ENCODE measurements at regions not wholly inside any gene's neighbourhood (a gene's known extent, or its start where the extent isn't known, plus 50 kb on each side); places are given as distances from the start of the nearest gene placed in this dataset.

GRCh38 chr7:118845791-118846190 is 621.3 kb downstream of the ANKRD7 start:
- Histone ChIP-seq H3K27ac (no peak overlapping the region), H3K4me1 (no peaks in the 10 kb centered on the region), H3K27me3 (no peaks in the 10 kb centered on the region), H3K36me3 (no peaks in the 10 kb centered on the region), H3K4me3 (no peak overlapping the region), H3K9me3 (no peaks in the 10 kb centered on the region)
- intact Hi-C loops (cut with DNase I; ENCODE audit: low total_unique reads), result no loop called here
- no peak for DNase-seq
- TF ChIP-seq POLR2A (IDR thresholded peaks at IDR 0.05), result no peak
- TF ChIP-seq CTCF (IDR thresholded peaks at IDR 0.05), result no peak

DNA sequence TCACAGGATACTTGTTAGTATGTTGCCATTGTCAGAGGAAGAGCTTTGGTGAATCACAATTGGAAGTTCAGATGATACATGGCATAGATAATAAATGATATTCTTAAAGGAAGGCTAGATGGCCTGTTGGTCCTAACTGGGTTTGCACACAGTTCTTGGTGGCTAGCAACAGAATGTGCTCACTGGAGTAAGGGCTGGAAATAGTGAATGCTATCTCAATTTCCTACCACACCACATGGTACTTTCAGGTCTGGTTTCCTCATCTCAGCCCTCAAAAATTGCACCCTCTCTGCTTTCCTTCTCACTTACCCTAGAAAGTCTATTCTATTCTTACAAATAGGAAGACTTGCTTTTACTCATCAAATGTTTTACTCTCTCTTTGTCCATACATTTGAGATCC is 622.5 kb downstream of the ANKRD7 start:
- Histone ChIP-seq H3K4me3 (no peak overlapping the region), H3K4me1 (no peaks in the 10 kb centered on the region), H3K36me3 (no peaks in the 10 kb centered on the region), H3K27ac (no peak overlapping the region), H3K9me3 (no peaks in the 10 kb centered on the region), H3K27me3 (no peaks in the 10 kb centered on the region)
- TF ChIP-seq POLR2A (IDR thresholded peaks at IDR 0.05), result no peak
- TF ChIP-seq CTCF (IDR thresholded peaks at IDR 0.05), result no peak
- intact Hi-C loops (cut with DNase I; ENCODE audit: low total_unique reads), result no loop called here
- DNase-seq, result no peak

- H3K4me1 ChIP-seq, result no peaks in the 10 kb centered on the region
- H3K27me3 ChIP-seq, result no peaks in the 10 kb centered on the region
- intact Hi-C loops (cut with DNase I; ENCODE audit: low total_unique reads), result no loop called here
- H3K36me3 ChIP-seq, result no peaks in the 10 kb centered on the region
- DNase-seq, result no peak
- no peaks in the 10 kb centered on the region for H3K9me3 ChIP-seq
- TF ChIP-seq POLR2A (IDR thresholded peaks at IDR 0.05), result no peak
- no peak for TF ChIP-seq CTCF (IDR thresholded peaks at IDR 0.05)
- no peak overlapping the region for H3K4me3 ChIP-seq
- H3K27ac ChIP-seq, result no peak overlapping the region
These were observed 630.8 kb downstream of the ANKRD7 start for GRCh38 chr7:118855290-118855689.

GRCh38 chr7:118858651-118859149 is 634.2 kb downstream of the ANKRD7 start:
- Histone ChIP-seq H3K36me3 (no peaks in the 10 kb centered on the region), H3K27ac (no peak overlapping the region), H3K4me3 (no peak overlapping the region), H3K4me1 (no peaks in the 10 kb centered on the region), H3K27me3 (no peaks in the 10 kb centered on the region), H3K9me3 (no peaks in the 10 kb centered on the region)
- intact Hi-C loops (cut with DNase I; ENCODE audit: low total_unique reads), result no loop called here
- no peak for TF ChIP-seq CTCF (IDR thresholded peaks at IDR 0.05)
- TF ChIP-seq POLR2A (IDR thresholded peaks at IDR 0.05), result no peak
- no peak for DNase-seq

DNA sequence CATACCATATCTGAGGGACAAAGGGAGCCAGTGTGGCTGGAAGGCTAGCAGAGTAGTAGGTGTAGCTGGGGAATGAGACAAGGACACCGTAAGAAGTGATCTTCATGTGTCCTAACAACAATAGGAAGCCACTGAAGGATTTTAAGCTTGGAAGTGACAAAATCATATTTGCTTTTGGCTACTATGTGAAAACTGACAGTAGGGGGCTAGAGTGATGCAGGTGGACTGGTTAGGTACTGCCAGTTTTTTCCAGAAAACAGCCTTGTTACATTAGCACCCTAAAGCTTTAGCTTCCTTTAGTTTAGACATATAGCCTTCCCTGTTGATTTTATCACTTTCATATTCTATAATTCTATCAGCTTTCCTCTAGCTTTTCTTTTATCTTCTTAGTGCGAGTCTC is 637.1 kb downstream of the ANKRD7 start:
- no peak overlapping the region for H3K27ac ChIP-seq
- H3K27me3 ChIP-seq, result no peaks in the 10 kb centered on the region
- DNase-seq, result no peak
- TF ChIP-seq POLR2A (IDR thresholded peaks at IDR 0.05), result no peak
- no peak for TF ChIP-seq CTCF (IDR thresholded peaks at IDR 0.05)
- H3K4me3 ChIP-seq, result no peak overlapping the region
- no peaks in the 10 kb centered on the region for H3K4me1 ChIP-seq
- intact Hi-C loops (cut with DNase I; ENCODE audit: low total_unique reads), result no loop called here
- no peaks in the 10 kb centered on the region for H3K36me3 ChIP-seq
- no peaks in the 10 kb centered on the region for H3K9me3 ChIP-seq
